Sigmoid colon (tissue), 4 donors: ENCODE measurements at regions not wholly inside any gene's neighbourhood (a gene's known extent, or its start where the extent isn't known, plus 50 kb on each side); places are given as distances from the start of the nearest gene placed in this dataset.

ENCODE experiments used
- EP300 ChIP-seq, 4 donors: sonication (generic); formaldehyde crosslinking; IDR thresholded peaks; one replicate each; pipeline ENCODE4 v1.6.1; 2017; ENCODE audit warnings: antibody characterized with exemption in 4 of 4
- POLR2A ChIP-seq, 2 donors: fragments of 450-650 bp; IDR thresholded peaks; one replicate each; pipeline ENCODE4 v1.6.1; 2016; ENCODE audit warnings: antibody characterized with exemption in 2 of 2, mild to moderate bottlenecking in 2 of 2, moderate library complexity in 2 of 2
- POLR2AphosphoS5 ChIP-seq, 4 donors: sonication (generic); formaldehyde crosslinking; IDR thresholded peaks; one replicate each; pipeline ENCODE4 v1.6.1; 2017; ENCODE audit warnings: antibody characterized with exemption in 4 of 4
- TF ChIP-seq, protein P1 (sequence below), 4 experiments: fragments of 450-650 bp in 3 of 4; fragments of 200-600 bp in 1 of 4; IDR thresholded peaks; one replicate each; pipeline ENCODE4 v1.5.1; 2016 to 2019; ENCODE audit warnings: antibody characterized with exemption in 4 of 4, mild to moderate bottlenecking in 3 of 4, moderate library complexity in 2 of 4

DNA sequence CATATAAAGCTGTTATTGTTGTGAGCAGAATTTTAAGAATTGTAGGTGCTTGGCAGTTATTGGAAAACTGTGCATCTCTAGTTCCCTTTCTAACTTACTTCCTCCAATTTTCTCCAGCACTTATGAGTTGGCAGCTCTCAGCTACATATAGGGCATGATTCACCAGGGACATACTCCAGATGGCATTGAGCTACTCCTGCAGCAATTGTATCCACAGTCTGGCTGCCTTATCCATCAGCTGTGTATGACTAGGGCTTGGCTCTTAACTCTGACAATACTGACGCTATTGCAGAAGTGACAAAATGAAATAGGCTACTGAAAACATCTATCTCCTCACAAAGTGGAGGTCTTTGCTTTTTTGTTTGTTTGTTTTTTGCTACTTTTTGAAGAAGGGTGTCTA lies 276.7 kb downstream of the POU4F1 start:
- TF ChIP-seq, protein P1, sequence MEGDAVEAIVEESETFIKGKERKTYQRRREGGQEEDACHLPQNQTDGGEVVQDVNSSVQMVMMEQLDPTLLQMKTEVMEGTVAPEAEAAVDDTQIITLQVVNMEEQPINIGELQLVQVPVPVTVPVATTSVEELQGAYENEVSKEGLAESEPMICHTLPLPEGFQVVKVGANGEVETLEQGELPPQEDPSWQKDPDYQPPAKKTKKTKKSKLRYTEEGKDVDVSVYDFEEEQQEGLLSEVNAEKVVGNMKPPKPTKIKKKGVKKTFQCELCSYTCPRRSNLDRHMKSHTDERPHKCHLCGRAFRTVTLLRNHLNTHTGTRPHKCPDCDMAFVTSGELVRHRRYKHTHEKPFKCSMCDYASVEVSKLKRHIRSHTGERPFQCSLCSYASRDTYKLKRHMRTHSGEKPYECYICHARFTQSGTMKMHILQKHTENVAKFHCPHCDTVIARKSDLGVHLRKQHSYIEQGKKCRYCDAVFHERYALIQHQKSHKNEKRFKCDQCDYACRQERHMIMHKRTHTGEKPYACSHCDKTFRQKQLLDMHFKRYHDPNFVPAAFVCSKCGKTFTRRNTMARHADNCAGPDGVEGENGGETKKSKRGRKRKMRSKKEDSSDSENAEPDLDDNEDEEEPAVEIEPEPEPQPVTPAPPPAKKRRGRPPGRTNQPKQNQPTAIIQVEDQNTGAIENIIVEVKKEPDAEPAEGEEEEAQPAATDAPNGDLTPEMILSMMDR (IDR thresholded peaks at IDR 0.05) = no peak
- no peak for TF ChIP-seq POLR2AphosphoS5 (IDR thresholded peaks at IDR 0.05)
- TF ChIP-seq POLR2A (IDR thresholded peaks at IDR 0.05) = no peak
- no peak for TF ChIP-seq EP300 (IDR thresholded peaks at IDR 0.05)
